ENCODE measurements at regions not wholly inside any gene's neighbourhood (a gene's known extent, or its start where the extent isn't known, plus 50 kb on each side); places are given as distances from the start of the nearest gene placed in this dataset.

GRCh38 chr4:166309286-166309685 is 436.2 kb downstream of the TLL1 start:
- Histone ChIP-seq H3K27me3 (ENCODE audit: control insufficient read depth, insufficient read depth) (no peaks in the 10 kb centered on the region), H3K27ac (ENCODE audit: low read length) (no peak overlapping the region), H3K9me3 (ENCODE audit: control insufficient read depth, low read length) (no peaks in the 10 kb centered on the region), H3K4me3 (ENCODE audit: low read length) (no peak overlapping the region), H3K4me1 (ENCODE audit: control insufficient read depth, insufficient read depth, low read length) (no peaks in the 10 kb centered on the region)
- ATAC-seq, result no peak
- intact Hi-C loops (cut with DNase I), result no loop called here
- WGBS, result 86% methylated on average over 3 of the region's 3 CpGs
- DNase-seq, result no peak

GRCh38 chr4:166311169-166311568 is 438.1 kb downstream of the TLL1 start:
- ATAC-seq, result no peak
- WGBS, result 43% methylated on average over 2 of the region's 2 CpGs
- no peak for DNase-seq
- Histone ChIP-seq H3K4me1 (ENCODE audit: control insufficient read depth, insufficient read depth, low read length) (no peaks in the 10 kb centered on the region), H3K4me3 (ENCODE audit: low read length) (no peak overlapping the region), H3K27ac (ENCODE audit: low read length) (no peak overlapping the region), H3K9me3 (ENCODE audit: control insufficient read depth, low read length) (no peaks in the 10 kb centered on the region), H3K27me3 (ENCODE audit: control insufficient read depth, insufficient read depth) (no peaks in the 10 kb centered on the region)
- intact Hi-C loops (cut with DNase I), result no loop called here

DNA sequence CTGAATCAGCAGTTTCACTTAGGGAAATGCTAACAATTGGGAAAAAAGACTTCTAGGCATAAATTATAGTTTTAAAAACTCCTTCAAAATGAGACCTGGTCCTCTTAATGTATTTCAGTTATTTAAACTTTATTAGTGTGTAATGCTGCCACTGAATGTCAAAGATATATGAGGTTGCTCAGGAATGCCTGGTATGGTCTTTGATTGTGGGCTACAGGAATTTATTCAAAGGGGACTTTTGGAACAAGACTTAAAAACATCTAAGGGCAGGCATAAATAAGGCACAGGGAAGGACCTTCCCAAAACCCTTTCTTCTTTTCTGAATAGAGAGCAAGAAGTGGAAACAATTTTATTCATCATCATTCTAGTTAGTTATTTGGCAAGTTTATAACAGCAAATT is 439.1 kb downstream of the TLL1 start:
- Histone ChIP-seq H3K27ac (ENCODE audit: low read length) (no peak overlapping the region), H3K4me1 (ENCODE audit: control insufficient read depth, insufficient read depth, low read length) (no peaks in the 10 kb centered on the region), H3K27me3 (ENCODE audit: control insufficient read depth, insufficient read depth) (no peaks in the 10 kb centered on the region), H3K4me3 (ENCODE audit: low read length) (no peak overlapping the region), H3K9me3 (ENCODE audit: control insufficient read depth, low read length) (no peaks in the 10 kb centered on the region)
- intact Hi-C loops (cut with DNase I), result no loop called here
- ATAC-seq (no peak), DNase-seq (no peak)

DNA sequence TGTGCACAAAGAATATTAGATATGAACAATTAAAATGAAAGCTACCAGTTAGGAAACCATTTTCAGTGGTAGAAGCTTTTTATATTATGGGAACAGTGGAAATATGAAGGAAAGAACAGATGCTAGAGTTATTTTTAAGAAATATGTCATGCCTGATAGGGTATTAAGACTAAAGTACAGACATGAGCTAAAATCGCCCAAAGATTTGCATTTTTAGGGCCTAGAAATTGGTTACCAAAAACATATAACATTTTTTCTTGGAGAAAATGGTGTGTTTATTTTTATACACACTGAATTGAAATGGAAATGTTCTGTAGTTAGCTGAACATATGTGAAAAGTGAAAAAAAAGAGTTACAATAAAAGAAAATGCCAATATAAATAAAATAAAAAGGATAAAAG is 441.9 kb downstream of the TLL1 start:
- ATAC-seq (no peak), DNase-seq (no peak)
- Histone ChIP-seq H3K27ac (ENCODE audit: low read length) (no peak overlapping the region), H3K9me3 (ENCODE audit: control insufficient read depth, low read length) (no peaks in the 10 kb centered on the region), H3K4me3 (ENCODE audit: low read length) (no peak overlapping the region), H3K27me3 (ENCODE audit: control insufficient read depth, insufficient read depth) (no peaks in the 10 kb centered on the region), H3K4me1 (ENCODE audit: control insufficient read depth, insufficient read depth, low read length) (no peaks in the 10 kb centered on the region)
- intact Hi-C loops (cut with DNase I), result no loop called here
- 75% methylated on average over 1 of the region's 1 CpG for WGBS

GRCh38 chr4:166315721-166316467 is 442.9 kb downstream of the TLL1 start:
- ATAC-seq (no peak), DNase-seq (no peak)
- H3K27me3 ChIP-seq (ENCODE audit: control insufficient read depth, insufficient read depth), result no peaks in the 10 kb centered on the region
- intact Hi-C loops (cut with DNase I), result no loop called here
- WGBS, result 86% methylated on average over 11 of the region's 11 CpGs
- no peak overlapping the region for H3K27ac ChIP-seq (ENCODE audit: low read length)
- no peaks in the 10 kb centered on the region for H3K4me1 ChIP-seq (ENCODE audit: control insufficient read depth, insufficient read depth, low read length)
- H3K4me3 ChIP-seq (ENCODE audit: low read length), result no peak overlapping the region
- no peaks in the 10 kb centered on the region for H3K9me3 ChIP-seq (ENCODE audit: control insufficient read depth, low read length)

- Histone ChIP-seq H3K9me3 (ENCODE audit: control insufficient read depth, low read length) (no peaks in the 10 kb centered on the region), H3K27me3 (ENCODE audit: control insufficient read depth, insufficient read depth) (no peaks in the 10 kb centered on the region), H3K4me3 (ENCODE audit: low read length) (no peak overlapping the region), H3K4me1 (ENCODE audit: control insufficient read depth, insufficient read depth, low read length) (no peaks in the 10 kb centered on the region), H3K27ac (ENCODE audit: low read length) (no peak overlapping the region)
- DNase-seq, result no peak
- no peak for ATAC-seq
- WGBS, result 73% methylated on average over 4 of the region's 4 CpGs
- intact Hi-C loops (cut with DNase I), result no loop called here
These were observed 445.9 kb downstream of the TLL1 start for GRCh38 chr4:166318810-166319525.

DNA sequence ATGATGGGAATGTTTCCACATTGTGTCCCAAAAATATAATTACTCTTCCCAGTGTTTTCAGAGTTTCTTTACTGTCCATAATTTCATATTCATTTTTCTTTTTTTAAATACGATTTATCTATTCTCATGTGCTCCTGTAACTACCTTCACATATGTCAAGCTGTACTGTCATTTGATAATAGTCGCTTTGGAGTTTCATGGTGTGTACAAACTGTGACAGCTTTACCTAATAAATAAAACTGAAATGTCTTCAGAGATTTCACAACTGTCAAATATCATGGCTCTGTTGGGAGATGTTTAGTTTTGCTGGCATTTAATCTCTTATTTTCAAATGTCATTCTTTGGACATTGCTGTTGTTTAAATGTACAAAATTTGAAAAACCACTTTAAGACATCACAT is 450.2 kb downstream of the TLL1 start:
- intact Hi-C loops (cut with DNase I), result no loop called here
- ATAC-seq (no peak), DNase-seq (no peak)
- H3K4me1 ChIP-seq (ENCODE audit: control insufficient read depth, insufficient read depth, low read length), result no peaks in the 10 kb centered on the region
- H3K27me3 ChIP-seq (ENCODE audit: control insufficient read depth, insufficient read depth), result no peaks in the 10 kb centered on the region
- no peaks in the 10 kb centered on the region for H3K9me3 ChIP-seq (ENCODE audit: control insufficient read depth, low read length)
- no peak overlapping the region for H3K27ac ChIP-seq (ENCODE audit: low read length)
- H3K4me3 ChIP-seq (ENCODE audit: low read length), result no peak overlapping the region
- WGBS, result 76% methylated on average over 2 of the region's 2 CpGs

GRCh38 chr4:166324321-166324720 is 451.3 kb downstream of the TLL1 start:
- no peak for DNase-seq
- Histone ChIP-seq H3K27ac (ENCODE audit: low read length) (no peak overlapping the region), H3K4me1 (ENCODE audit: control insufficient read depth, insufficient read depth, low read length) (no peaks in the 10 kb centered on the region), H3K27me3 (ENCODE audit: control insufficient read depth, insufficient read depth) (no peaks in the 10 kb centered on the region), H3K9me3 (ENCODE audit: control insufficient read depth, low read length) (no peaks in the 10 kb centered on the region), H3K4me3 (ENCODE audit: low read length) (no peak overlapping the region)
- WGBS, result 39% methylated on average over 4 of the region's 4 CpGs
- intact Hi-C loops (cut with DNase I), result no loop called here
- no peak for ATAC-seq

GRCh38 chr4:166335256-166335938 is 462.4 kb downstream of the TLL1 start:
- ATAC-seq (no peak), DNase-seq (no peak)
- intact Hi-C loops (cut with DNase I), result no loop called here
- Histone ChIP-seq H3K9me3 (ENCODE audit: control insufficient read depth, low read length) (no peaks in the 10 kb centered on the region), H3K27ac (ENCODE audit: low read length) (no peak overlapping the region), H3K27me3 (ENCODE audit: control insufficient read depth, insufficient read depth) (no peaks in the 10 kb centered on the region), H3K4me3 (ENCODE audit: low read length) (no peak overlapping the region), H3K4me1 (ENCODE audit: control insufficient read depth, insufficient read depth, low read length) (no peaks in the 10 kb centered on the region)
- 48% methylated on average over 4 of the region's 4 CpGs for WGBS

- no peaks in the 10 kb centered on the region for H3K4me1 ChIP-seq (ENCODE audit: control insufficient read depth, insufficient read depth, low read length)
- H3K9me3 ChIP-seq (ENCODE audit: control insufficient read depth, low read length), result no peaks in the 10 kb centered on the region
- whole genome bisulfite sequencing, result 89% methylated on average over 4 of the region's 4 CpGs
- intact Hi-C loops (cut with DNase I), result no loop called here
- H3K27me3 ChIP-seq (ENCODE audit: control insufficient read depth, insufficient read depth), result no peaks in the 10 kb centered on the region
- DNase-seq, result no peak
- ATAC-seq, result no peak
- H3K27ac ChIP-seq (ENCODE audit: low read length), result no peak overlapping the region
- no peak overlapping the region for H3K4me3 ChIP-seq (ENCODE audit: low read length)
These were observed 469.0 kb downstream of the TLL1 start for GRCh38 chr4:166341992-166342391.

- no peaks in the 10 kb centered on the region for H3K9me3 ChIP-seq (ENCODE audit: control insufficient read depth, low read length)
- no peak for ATAC-seq
- H3K27me3 ChIP-seq (ENCODE audit: control insufficient read depth, insufficient read depth), result no peaks in the 10 kb centered on the region
- WGBS, result 62% methylated on average over 2 of the region's 2 CpGs
- no peak for DNase-seq
- no peaks in the 10 kb centered on the region for H3K4me1 ChIP-seq (ENCODE audit: control insufficient read depth, insufficient read depth, low read length)
- intact Hi-C loops (cut with DNase I), result no loop called here
- no peak overlapping the region for H3K4me3 ChIP-seq (ENCODE audit: low read length)
- no peak overlapping the region for H3K27ac ChIP-seq (ENCODE audit: low read length)
These were observed 490.2 kb downstream of the TLL1 start for GRCh38 chr4:166363198-166363597.
